ENCODE measurements at regions not wholly inside any gene's neighbourhood (a gene's known extent, or its start where the extent isn't known, plus 50 kb on each side); places are given as distances from the start of the nearest gene placed in this dataset.

GRCh38 chr6:3643921-3644738 is 107.4 kb downstream of the PXDC1 start:
- no peak for FAIRE-seq
- TF ChIP-seq CTCF (IDR thresholded peaks at IDR 0.05; ENCODE audit: insufficient read depth, missing control alignments): no peak
- DNase-seq (ENCODE audit: insufficient read length, low spot score): no peak

GRCh38 chr6:3640868-3641267 is 110.6 kb downstream of the PXDC1 start:
- no peak for TF ChIP-seq CTCF (IDR thresholded peaks at IDR 0.05; ENCODE audit: insufficient read depth, missing control alignments)
- no peak for DNase-seq (ENCODE audit: insufficient read length, low spot score)
- FAIRE-seq: no peak

- TF ChIP-seq CTCF (IDR thresholded peaks at IDR 0.05; ENCODE audit: insufficient read depth, missing control alignments): no peak
- FAIRE-seq (no peak), DNase-seq (ENCODE audit: insufficient read length, low spot score) (no peak)
Observed at GRCh38 chr6:3638662-3639061, 112.9 kb downstream of the PXDC1 start.

- DNase-seq (ENCODE audit: insufficient read length, low spot score) (no peak), FAIRE-seq (no peak)
- TF ChIP-seq CTCF (IDR thresholded peaks at IDR 0.05; ENCODE audit: insufficient read depth, missing control alignments): no peak
Observed at GRCh38 chr6:3636060-3636459, 115.5 kb downstream of the PXDC1 start.

GRCh38 chr6:3635482-3635881 is 116.0 kb downstream of the PXDC1 start:
- FAIRE-seq (no peak), DNase-seq (ENCODE audit: insufficient read length, low spot score) (no peak)
- TF ChIP-seq CTCF (IDR thresholded peaks at IDR 0.05; ENCODE audit: insufficient read depth, missing control alignments): no peak

- DNase-seq (ENCODE audit: insufficient read length, low spot score): no peak
- no peak for TF ChIP-seq CTCF (IDR thresholded peaks at IDR 0.05; ENCODE audit: insufficient read depth, missing control alignments)
- FAIRE-seq: no peak
Observed at GRCh38 chr6:3634280-3634816, 117.2 kb downstream of the PXDC1 start.

- no peak for DNase-seq (ENCODE audit: insufficient read length, low spot score)
- no peak for FAIRE-seq
- TF ChIP-seq CTCF (IDR thresholded peaks at IDR 0.05; ENCODE audit: insufficient read depth, missing control alignments): no peak
Observed at GRCh38 chr6:3633711-3634110, 117.8 kb downstream of the PXDC1 start.
